B cell (primary cell): ENCODE measurements at regions not wholly inside any gene's neighbourhood (a gene's known extent, or its start where the extent isn't known, plus 50 kb on each side); places are given as distances from the start of the nearest gene placed in this dataset.

ENCODE experiments used
- ATAC-seq: fragments of 200-7000 bp; cut with Tn5 transposase; one replicate; pipeline ENCODE4 v1.10.0; 2021; ENCODE audit warnings: low read depth, mild to moderate bottlenecking, moderate number of reproducible peaks, moderate library complexity
- CTCF ChIA-PET: fragments of 350-600 bp; sonication (Branson Sonifier 250); formaldehyde crosslinking; loops from one replicate; lab custom pipeline; 2021; ENCODE audit warnings: antibody characterized with exemption, inconsistent platforms; lab: Charles Lee
- POLR2A ChIA-PET: fragments of 350-600 bp; sonication (Branson Sonifier 250); formaldehyde crosslinking; loops from one replicate; lab custom pipeline; 2021; ENCODE audit warnings: antibody characterized with exemption; lab: Charles Lee
- DNase-seq: peaks from one replicate; pipeline ENCODE4 v3.0.0; 2013
- H2AFZ ChIP-seq: 2 replicates; pipeline ENCODE4 v1.6.1; 2012; ENCODE audit warnings: mild to moderate bottlenecking, low read depth, low read length; ENCODE audit not compliant: insufficient read depth, poor library complexity, severe bottlenecking
- H3K27ac ChIP-seq, 2 donors: 1 replicate in 1 of 2; 2 replicates in 1 of 2; pipeline ENCODE4 v1.5.1; 2012 to 2013; ENCODE audit warnings: low read length in 2 of 2, mild to moderate bottlenecking in 2 of 2, moderate library complexity in 1 of 2
- H3K27me3 ChIP-seq, 4 experiments: fragments of 200-600 bp in 1 of 4; sonication (generic) in 1 of 4; replicated peaks in 1 of 4; 1 replicate in 2 of 4; 2 replicates in 2 of 4; pipeline versions ENCODE4 v1.6.1 to v1.7.0; 2013 to 2016; ENCODE audit warnings: low read length in 3 of 4, mild to moderate bottlenecking in 2 of 4, mixed read lengths in 1 of 4, moderate library complexity in 1 of 4; ENCODE audit not compliant: insufficient read depth in 4 of 4, control insufficient read depth in 3 of 4; ENCODE audit errors: control extremely low read depth in 1 of 4
- H3K36me3 ChIP-seq, 2 experiments: replicated peaks in 1 of 2; 1 replicate in 1 of 2; 2 replicates in 1 of 2; pipeline versions ENCODE4 v1.6.1 to v1.7.1; 2013; ENCODE audit warnings: low read length in 1 of 2; ENCODE audit not compliant: insufficient read depth in 2 of 2, control insufficient read depth in 1 of 2; ENCODE audit errors: control extremely low read depth in 1 of 2, extremely low read depth in 1 of 2
- H3K4me1 ChIP-seq, 2 donors: fragments of 200-600 bp in 1 of 2; sonication (generic) in 1 of 2; 1 replicate in 1 of 2; 2 replicates in 1 of 2; pipeline versions ENCODE4 v1.5.1 to v1.6.1; 2013 to 2017; ENCODE audit warnings: low read length in 2 of 2; ENCODE audit not compliant: control insufficient read depth in 2 of 2, insufficient read depth in 2 of 2
- H3K4me2 ChIP-seq: replicated peaks from 2 replicates; pipeline ENCODE3; 2012; ENCODE audit warnings: mild to moderate bottlenecking, low read depth, low read length; ENCODE audit not compliant: poor library complexity, severe bottlenecking
- H3K4me3 ChIP-seq, 5 experiments: fragments of 200-600 bp in 1 of 5; sonication (generic) in 1 of 5; 1 replicate in 3 of 5; 2 replicates in 2 of 5; pipeline versions ENCODE4 v1.5.1 to v1.7.0; 2011 to 2016; ENCODE audit warnings: low read length in 4 of 5, mild to moderate bottlenecking in 4 of 5, low read depth in 2 of 5, control low read depth in 1 of 5, moderate library complexity in 1 of 5; ENCODE audit not compliant: insufficient read depth in 1 of 5; ENCODE audit errors: control extremely low read depth in 1 of 5, extremely low read depth in 1 of 5
- H3K79me2 ChIP-seq: fragments of 200-600 bp; sonication (generic); one replicate; pipeline ENCODE4 v1.6.0; 2016; ENCODE audit warnings: low read length; ENCODE audit not compliant: control insufficient read depth, insufficient read depth
- H3K9ac ChIP-seq: fragments of 200-600 bp; sonication (generic); 2 replicates; pipeline ENCODE4 v1.6.1; 2017; ENCODE audit warnings: mild to moderate bottlenecking, low read length, moderate library complexity
- H3K9me3 ChIP-seq, 3 donors: one replicate each; pipeline versions ENCODE4 v1.6.1 to v1.7.1; 2013; ENCODE audit warnings: low read length in 2 of 3; ENCODE audit not compliant: control insufficient read depth in 2 of 3, insufficient read depth in 1 of 3; ENCODE audit errors: control extremely low read depth in 1 of 3
- H4K20me1 ChIP-seq: 2 replicates; pipeline ENCODE4 v1.6.0; 2012; ENCODE audit warnings: mild to moderate bottlenecking, low read length; ENCODE audit not compliant: insufficient read depth, control insufficient read depth, poor library complexity, severe bottlenecking
- H3K27ac Mint-ChIP-seq: one replicate; pipeline ENCODE4 v1.8.0; 2021; ENCODE audit warnings: mixed read lengths
- H3K27me3 Mint-ChIP-seq: one replicate; pipeline ENCODE4 v1.8.0; 2021; ENCODE audit warnings: mixed read lengths
- H3K4me1 Mint-ChIP-seq: one replicate; pipeline ENCODE4 v1.8.0; 2021; ENCODE audit warnings: mixed read lengths
- H3K4me3 Mint-ChIP-seq: one replicate; pipeline ENCODE4 v1.8.0; 2021; ENCODE audit warnings: mixed read lengths
- H3K9me3 Mint-ChIP-seq: one replicate; pipeline ENCODE4 v1.8.0; 2022; ENCODE audit warnings: mixed read lengths; ENCODE audit not compliant: insufficient read depth
- CTCF ChIP-seq: fragments of 200-600 bp; IDR thresholded peaks from one replicate; pipeline ENCODE4 v1.8.0; 2022; ENCODE audit warnings: antibody characterized with exemption, mild to moderate bottlenecking
- EZH2 ChIP-seq: IDR thresholded peaks from 2 replicates; pipeline ENCODE4 v1.6.1; 2012; ENCODE audit warnings: borderline replicate concordance, low read depth, mild to moderate bottlenecking, moderate library complexity, low read length; ENCODE audit not compliant: insufficient read depth, poor library complexity, severe bottlenecking
- WGBS: methylation state at CpG from one replicate; pipeline ENCODE4 v1.1.5; 2013; ENCODE audit warnings: missing lambda C conversion rate; ENCODE audit not compliant: insufficient coverage; 5-methylcytosine and 5-hydroxymethylcytosine counted together
- intact Hi-C: fragments of 100-400 bp; cut with micrococcal nuclease; formaldehyde crosslinking; loops from one replicate; pipeline ENCODE4 v1.10.0; 2022

DNA sequence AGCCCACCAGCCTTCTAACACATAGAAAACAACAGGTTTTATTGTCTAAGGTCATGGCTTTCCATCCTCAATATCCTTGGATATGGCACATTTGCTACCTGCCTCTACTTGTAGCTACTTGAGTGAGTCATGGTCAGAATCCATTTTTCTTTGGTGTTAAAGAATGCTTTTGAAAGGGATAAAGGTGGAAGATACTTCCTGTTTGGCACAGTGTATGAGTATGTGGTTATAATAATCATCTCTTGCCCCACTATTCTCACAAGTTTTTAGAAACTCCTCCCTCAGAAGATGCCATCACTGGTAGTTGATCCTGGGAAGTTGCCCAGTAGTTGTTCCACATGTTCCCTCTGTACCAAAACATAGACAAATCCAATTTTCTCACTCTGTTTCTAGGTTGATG lies 508.6 kb upstream of the IL12A start:
- no peaks in the 10 kb centered on the region for H3K4me1 Mint-ChIP-seq
- Histone ChIP-seq H3K36me3 (no peaks in the 10 kb centered on the region), H3K27ac (no peak overlapping the region), H3K4me2 (no peak overlapping the region), H4K20me1 (no peaks in the 10 kb centered on the region), H3K4me3 (no peak overlapping the region), H3K9ac (no peak overlapping the region), H3K9me3 (peaks cover 0 to 4% (median 0%) of the 10 kb centered on the region in 3 donors), H3K79me2 (no peaks in the 10 kb centered on the region), H2AFZ (no peak overlapping the region), H3K27me3 (no peaks in the 10 kb centered on the region), H3K4me1 (no peaks in the 10 kb centered on the region)
- DNase-seq: no peak
- H3K27ac Mint-ChIP-seq: no peak overlapping the region
- POLR2A ChIA-PET: no interaction called here
- TF ChIP-seq EZH2 (no peak), CTCF (no peak)
- intact Hi-C loops: no loop called here
- H3K27me3 Mint-ChIP-seq: no peaks in the 10 kb centered on the region
- no peak overlapping the region for H3K4me3 Mint-ChIP-seq
- CTCF ChIA-PET: no interaction called here
- no peak for ATAC-seq
- no peaks in the 10 kb centered on the region for H3K9me3 Mint-ChIP-seq

- DNase-seq (no peak), ATAC-seq (no peak)
- Histone ChIP-seq H3K27me3 (no peaks in the 10 kb centered on the region), H3K9ac (no peak overlapping the region), H2AFZ (no peak overlapping the region), H3K9me3 (peaks cover 0 to 4% (median 0%) of the 10 kb centered on the region in 3 donors), H3K27ac (no peak overlapping the region), H3K4me3 (no peak overlapping the region), H4K20me1 (no peaks in the 10 kb centered on the region), H3K4me1 (no peaks in the 10 kb centered on the region), H3K4me2 (no peak overlapping the region), H3K79me2 (no peaks in the 10 kb centered on the region), H3K36me3 (no peaks in the 10 kb centered on the region)
- TF ChIP-seq EZH2: no peak
- Mint-ChIP-seq H3K9me3 (no peaks in the 10 kb centered on the region), H3K27me3 (no peaks in the 10 kb centered on the region), H3K27ac (no peak overlapping the region), H3K4me3 (no peak overlapping the region), H3K4me1 (no peaks in the 10 kb centered on the region)
- intact Hi-C loops: no loop called here
- CTCF ChIA-PET: no interaction called here
- no CpG with 5 or more reads among the region's 3 CpGs for WGBS
- POLR2A ChIA-PET: no interaction called here
These were observed 506.2 kb upstream of the IL12A start for GRCh38 chr3:159482241-159482993.
